Fibroblast of pulmonary artery (primary cell): ENCODE measurements at regions not wholly inside any gene's neighbourhood (a gene's known extent, or its start where the extent isn't known, plus 50 kb on each side); places are given as distances from the start of the nearest gene placed in this dataset.

Source experiments
- DNase-seq: peaks from one replicate; pipeline ENCODE4 v3.0.0-alpha.2; 2010; ENCODE audit warnings: low read depth
- H3K4me3 ChIP-seq: replicated peaks from 2 replicates; pipeline ENCODE4 v1.5.1; 2011; ENCODE audit warnings: low read depth, mild to moderate bottlenecking, control low read depth, low read length, moderate library complexity
- CTCF ChIP-seq: IDR thresholded peaks from 2 replicates; pipeline ENCODE4 v1.5.1; 2011; ENCODE audit warnings: mild to moderate bottlenecking, control low read depth, low read length, inconsistent platforms; ENCODE audit errors: missing control alignments

- no peak overlapping the region for H3K4me3 ChIP-seq
- DNase-seq = no peak
- no peak for TF ChIP-seq CTCF
These were observed 54.4 kb upstream of the KLF3 start for GRCh38 chr4:38609614-38610013.

- TF ChIP-seq CTCF = no peak
- no peak for DNase-seq
These were observed 53.5 kb upstream of the KLF3 start for GRCh38 chr4:38610521-38610920.

GRCh38 chr4:38610966-38611431 lies 53.0 kb upstream of the KLF3 start:
- no peak overlapping the region for H3K4me3 ChIP-seq

More at GRCh38 chr4:38610521-38610920, 53.5 kb upstream of the KLF3 start:
- no peak overlapping the region for H3K4me3 ChIP-seq

GRCh38 chr4:38611676-38612075 lies 52.3 kb upstream of the KLF3 start:
- no peak for DNase-seq
- TF ChIP-seq CTCF = no peak
- no peak overlapping the region for H3K4me3 ChIP-seq

More at GRCh38 chr4:38610966-38611431, 53.0 kb upstream of the KLF3 start:
- TF ChIP-seq CTCF = no peak
- no peak for DNase-seq

GRCh38 chr4:38612646-38613414 lies 51.2 kb upstream of the KLF3 start:
- TF ChIP-seq CTCF = no peak
- DNase-seq = peak; percentile 35
- H3K4me3 ChIP-seq = no peak overlapping the region
